ENCODE measurements at regions not wholly inside any gene's neighbourhood (a gene's known extent, or its start where the extent isn't known, plus 50 kb on each side); places are given as distances from the start of the nearest gene placed in this dataset.

- no peak for TF ChIP-seq ZFX (IDR thresholded peaks at IDR 0.05)
- TF ChIP-seq, protein P1, sequence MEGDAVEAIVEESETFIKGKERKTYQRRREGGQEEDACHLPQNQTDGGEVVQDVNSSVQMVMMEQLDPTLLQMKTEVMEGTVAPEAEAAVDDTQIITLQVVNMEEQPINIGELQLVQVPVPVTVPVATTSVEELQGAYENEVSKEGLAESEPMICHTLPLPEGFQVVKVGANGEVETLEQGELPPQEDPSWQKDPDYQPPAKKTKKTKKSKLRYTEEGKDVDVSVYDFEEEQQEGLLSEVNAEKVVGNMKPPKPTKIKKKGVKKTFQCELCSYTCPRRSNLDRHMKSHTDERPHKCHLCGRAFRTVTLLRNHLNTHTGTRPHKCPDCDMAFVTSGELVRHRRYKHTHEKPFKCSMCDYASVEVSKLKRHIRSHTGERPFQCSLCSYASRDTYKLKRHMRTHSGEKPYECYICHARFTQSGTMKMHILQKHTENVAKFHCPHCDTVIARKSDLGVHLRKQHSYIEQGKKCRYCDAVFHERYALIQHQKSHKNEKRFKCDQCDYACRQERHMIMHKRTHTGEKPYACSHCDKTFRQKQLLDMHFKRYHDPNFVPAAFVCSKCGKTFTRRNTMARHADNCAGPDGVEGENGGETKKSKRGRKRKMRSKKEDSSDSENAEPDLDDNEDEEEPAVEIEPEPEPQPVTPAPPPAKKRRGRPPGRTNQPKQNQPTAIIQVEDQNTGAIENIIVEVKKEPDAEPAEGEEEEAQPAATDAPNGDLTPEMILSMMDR (conservative IDR thresholded peaks at IDR 0.05): no peak
- no peak overlapping the region for H3K27ac ChIP-seq
Observed at GRCh38 chr6:142669471-142670351, 275.3 kb downstream of the HIVEP2 start.

GRCh38 chr6:142671791-142672190, 273.2 kb downstream of the HIVEP2 start:
- TF ChIP-seq, protein P1 (conservative IDR thresholded peaks at IDR 0.05): no peak
- no peak overlapping the region for H3K27ac ChIP-seq

DNA sequence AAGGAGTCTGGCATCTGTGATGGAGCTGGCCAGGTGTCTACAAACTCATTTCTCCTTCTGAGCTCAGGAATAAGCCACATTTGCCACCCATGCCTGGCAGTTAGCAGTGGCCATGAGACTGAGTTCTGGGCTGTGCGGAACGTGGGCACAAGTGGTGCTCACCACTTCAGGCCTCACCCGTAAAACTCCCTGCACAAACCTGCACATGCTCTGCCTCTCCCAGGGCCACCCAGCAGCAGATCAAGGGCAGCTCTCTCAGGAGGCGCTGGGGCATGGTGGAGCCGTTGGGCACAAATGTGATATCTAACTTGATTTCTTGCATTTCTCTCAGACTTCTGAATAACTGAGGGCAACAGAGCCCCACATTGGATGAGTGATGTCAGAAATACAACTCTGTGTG, 269.5 kb downstream of the HIVEP2 start:
- no peak for TF ChIP-seq ZFX (IDR thresholded peaks at IDR 0.05)
- TF ChIP-seq, protein P1 (conservative IDR thresholded peaks at IDR 0.05): no peak
- H3K27ac ChIP-seq: no peak overlapping the region

DNA sequence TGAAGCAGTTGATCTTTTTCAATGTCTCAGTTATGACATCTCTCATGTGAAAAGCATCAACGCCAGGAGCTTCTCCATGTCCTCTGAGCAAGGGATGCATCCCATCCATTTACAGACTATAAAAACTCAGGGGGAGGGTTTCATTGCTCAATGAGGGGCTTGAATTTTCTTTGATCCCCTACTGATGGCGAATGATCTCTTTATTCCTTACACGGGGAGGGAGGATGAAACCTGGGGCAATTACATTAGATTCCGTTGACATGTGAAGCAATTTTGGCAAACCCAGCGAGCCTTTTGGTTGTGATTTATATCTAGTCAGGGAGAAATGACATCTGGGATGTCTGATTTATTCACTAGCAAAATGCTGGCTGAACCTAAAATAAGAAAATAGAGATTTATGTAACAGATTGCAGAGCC, 268.9 kb downstream of the HIVEP2 start:
- TF ChIP-seq, protein P1 (conservative IDR thresholded peaks at IDR 0.05): no peak
- no peak for TF ChIP-seq ZFX (IDR thresholded peaks at IDR 0.05)
- H3K27ac ChIP-seq: no peak overlapping the region

GRCh38 chr6:142676647-142677192, 268.3 kb downstream of the HIVEP2 start:
- no peak overlapping the region for H3K27ac ChIP-seq
- no peak for TF ChIP-seq ZFX (IDR thresholded peaks at IDR 0.05)
- TF ChIP-seq, protein P1 (conservative IDR thresholded peaks at IDR 0.05): no peak

DNA sequence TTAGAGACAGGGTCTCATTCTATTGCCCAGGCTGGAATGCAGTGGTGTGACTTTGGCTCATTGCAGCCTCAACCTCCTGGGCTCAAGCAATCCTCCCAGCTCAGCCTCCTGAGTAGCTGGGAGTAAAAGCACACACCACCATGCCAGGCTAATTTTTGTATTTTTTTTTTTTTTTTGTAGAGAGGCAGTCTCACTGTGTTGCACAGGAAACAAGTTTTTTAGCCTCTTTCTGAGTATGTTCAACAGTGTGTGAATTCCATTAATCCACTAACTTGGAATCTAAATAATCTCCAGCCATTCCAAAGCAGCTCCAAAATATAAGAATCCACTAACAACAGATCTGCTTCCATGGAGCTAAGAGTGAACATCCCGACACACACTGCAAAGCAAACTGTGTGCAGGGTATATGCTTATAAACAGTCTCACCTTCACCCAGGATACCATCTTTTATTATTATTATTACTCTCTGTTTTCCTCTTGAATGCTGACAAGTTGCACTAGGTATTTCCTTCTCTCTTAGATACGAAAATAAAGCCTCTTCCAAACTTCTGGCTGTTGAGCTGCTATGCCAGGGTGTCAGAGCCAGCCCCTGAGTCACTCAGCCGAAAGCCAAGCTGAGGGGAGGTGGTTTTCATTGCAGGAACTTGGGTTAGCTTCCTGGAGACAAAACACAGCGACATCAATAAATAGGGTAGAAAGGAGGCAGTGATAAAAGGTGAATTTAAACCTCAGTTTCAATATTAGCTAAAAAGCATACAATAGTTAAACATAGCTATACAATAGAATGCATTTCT, 264.9 kb downstream of the HIVEP2 start:
- H3K27ac ChIP-seq: no peak overlapping the region

More for the DNA sequence above, 264.9 kb downstream of the HIVEP2 start:
- no peak for TF ChIP-seq ZFX (IDR thresholded peaks at IDR 0.05)
- TF ChIP-seq, protein P1 (conservative IDR thresholded peaks at IDR 0.05): no peak

Data from C4-2B (cell line).